NCI-H1694 treated with DMSO at 0.1 percent for 48 hours (cell line): ENCODE measurements at regions not wholly inside any gene's neighbourhood (a gene's known extent, or its start where the extent isn't known, plus 50 kb on each side); places are given as distances from the start of the nearest gene placed in this dataset.
"Not testable (repeated sequence)": the region's sequence is repeated elsewhere in the genome, so short reads cannot be mapped to it uniquely, and the experiment has no call there.

Experiments
- DNase-seq: peaks from one replicate; lab custom pipeline; 2025; lab: John Stamatoyannopoulos, UW

GRCh38 chr4:73348185-73348584 lies 55.9 kb upstream of the ALB start:
- DNase-seq, result no peak

GRCh38 chr4:73347497-73347896 lies 56.6 kb upstream of the ALB start:
- DNase-seq, result peak; percentile 3

- DNase-seq, result no peak
Observed at GRCh38 chr4:73345399-73345975, 58.6 kb upstream of the ALB start.

GRCh38 chr4:73344106-73344505 lies 60.0 kb upstream of the ALB start:
- no peak for DNase-seq

GRCh38 chr4:73343432-73343831 lies 60.7 kb upstream of the ALB start:
- no peak for DNase-seq

GRCh38 chr4:73341454-73341853 lies 62.6 kb upstream of the ALB start:
- peak; percentile 63 for DNase-seq

- DNase-seq, result no peak
Observed at GRCh38 chr4:73340917-73341316, 63.2 kb upstream of the ALB start.

- DNase-seq, result no peak
Observed at GRCh38 chr4:73335679-73336078, 68.4 kb upstream of the ALB start.

- DNase-seq, result not testable (repeated sequence)
Observed at GRCh38 chr4:73332012-73332411, 72.1 kb upstream of the ALB start.

- no peak for DNase-seq
Observed at GRCh38 chr4:73329300-73329699, 70.7 kb upstream of the ANKRD17 start.

- not testable (repeated sequence) for DNase-seq
Observed at GRCh38 chr4:73325776-73326175, 67.2 kb upstream of the ANKRD17 start.

GRCh38 chr4:73317092-73317491 lies 58.5 kb upstream of the ANKRD17 start:
- no peak for DNase-seq

- DNase-seq, result no peak
Observed at GRCh38 chr4:73315091-73315490, 56.5 kb upstream of the ANKRD17 start.

- no peak for DNase-seq
Observed at GRCh38 chr4:73312967-73313366, 54.4 kb upstream of the ANKRD17 start.

- DNase-seq, result peak; percentile 21
Observed at GRCh38 chr4:73311428-73311827, 52.8 kb upstream of the ANKRD17 start.

- no peak for DNase-seq
Observed at GRCh38 chr4:73309211-73309610, 50.6 kb upstream of the ANKRD17 start.
